RPMI7951 (cell line): ENCODE measurements at regions not wholly inside any gene's neighbourhood (a gene's known extent, or its start where the extent isn't known, plus 50 kb on each side); places are given as distances from the start of the nearest gene placed in this dataset.
A peak's percentile ranks its signal among the peaks of the same experiment; 100 is the strongest.
"Not testable (repeated sequence)": the region's sequence is repeated elsewhere in the genome, so short reads cannot be mapped to it uniquely, and the experiment has no call there.

Source experiments
- DNase-seq: peaks from one replicate; pipeline ENCODE4 v3.0.0-alpha.2; 2012; ENCODE audit warnings: low read depth

DNA sequence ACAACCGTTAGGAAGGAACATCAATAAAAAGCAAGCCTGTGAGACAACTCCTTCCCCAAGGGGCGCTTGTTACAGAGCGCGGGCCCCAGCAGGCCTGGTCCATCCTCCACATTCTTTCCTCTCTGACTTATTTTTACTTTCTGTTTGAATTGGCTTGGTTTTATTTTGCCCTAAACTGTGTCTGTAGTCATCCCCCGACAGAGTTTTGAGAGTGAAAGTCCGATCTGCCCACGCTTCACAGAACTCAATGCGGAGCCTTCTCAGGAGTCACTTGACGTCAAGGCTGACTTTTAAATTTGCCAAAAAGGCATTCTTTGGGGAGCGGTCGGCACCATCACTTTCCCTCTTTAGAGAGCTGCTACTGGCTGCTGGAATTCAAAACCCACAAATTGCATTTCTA is 150.1 kb upstream of the KLF6 start:
- peak; percentile 89 for DNase-seq

DNA sequence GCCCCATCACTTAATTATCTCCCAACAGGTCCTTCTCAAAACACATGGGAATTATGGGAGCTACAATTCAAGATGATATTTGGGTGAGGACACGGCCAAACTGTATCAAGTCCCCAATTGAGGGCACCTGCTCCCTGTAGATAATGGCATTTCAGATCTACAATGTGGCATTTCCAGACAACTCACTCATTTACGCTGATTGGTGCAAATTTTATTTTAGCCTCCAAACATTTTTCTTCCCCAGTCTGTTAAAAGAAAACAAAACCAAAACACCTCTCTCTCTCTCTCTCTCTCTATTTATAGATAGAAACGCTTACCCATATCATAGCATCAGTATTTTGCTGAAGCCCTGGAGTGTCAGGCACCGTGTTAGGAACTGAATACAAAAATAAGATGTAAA is 148.7 kb upstream of the KLF6 start:
- DNase-seq: no peak

DNA sequence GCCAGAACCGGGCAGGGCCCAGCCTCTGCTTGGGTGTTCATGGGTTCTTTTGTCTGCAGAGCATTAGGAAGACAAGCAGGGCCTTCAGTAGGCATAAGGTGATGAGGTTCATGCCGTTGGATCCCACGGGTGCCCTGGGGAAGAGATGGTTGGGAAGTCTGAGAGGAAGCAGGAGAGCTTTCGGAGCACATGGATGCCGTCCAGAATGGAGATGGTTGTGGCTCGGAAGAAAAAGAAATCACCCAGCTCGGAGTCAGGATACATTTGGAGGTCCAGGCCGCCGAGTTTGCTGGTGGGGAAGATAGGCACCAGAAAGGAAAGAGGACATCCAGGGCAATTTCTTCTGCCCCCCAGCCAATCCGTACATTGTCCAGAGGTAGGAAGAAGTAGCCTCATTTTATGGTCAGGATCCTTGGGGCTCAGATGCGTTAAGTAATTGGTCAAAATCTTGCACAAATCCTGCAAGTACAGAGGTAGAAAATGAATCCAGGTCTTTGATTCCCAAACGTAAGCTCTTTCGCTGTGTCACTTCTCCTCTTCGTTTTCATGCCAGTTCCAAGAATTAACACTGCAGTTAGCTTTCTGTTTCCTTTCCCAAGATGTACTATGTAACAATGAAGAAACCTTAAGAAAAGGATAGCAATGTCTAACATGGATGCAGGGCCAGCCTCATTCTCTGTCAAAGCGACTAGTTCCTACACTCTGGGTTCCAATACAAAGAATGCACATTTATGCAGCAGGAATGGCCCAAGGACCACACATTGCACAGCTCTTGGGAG is 147.8 kb upstream of the KLF6 start:
- DNase-seq: no peak

DNA sequence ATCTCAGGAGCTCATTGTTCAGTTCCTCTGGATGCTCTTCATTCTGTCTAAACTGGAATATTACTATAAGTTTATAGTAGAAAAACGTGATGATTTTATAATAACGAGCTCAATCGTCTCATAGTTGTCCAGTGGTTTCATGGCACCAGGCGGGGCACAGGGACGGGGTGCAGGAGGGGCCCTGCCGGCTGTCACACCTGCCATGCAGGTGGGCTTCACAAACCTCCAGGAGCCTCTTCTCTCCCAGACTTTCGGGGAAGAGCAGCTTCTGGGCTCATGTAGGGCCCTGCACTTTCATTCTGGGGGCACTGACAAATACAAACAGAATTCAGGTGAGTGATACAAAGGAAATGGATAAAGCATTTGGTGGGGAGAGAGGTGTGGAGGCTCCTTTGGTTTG is 146.9 kb upstream of the KLF6 start:
- no peak for DNase-seq

DNA sequence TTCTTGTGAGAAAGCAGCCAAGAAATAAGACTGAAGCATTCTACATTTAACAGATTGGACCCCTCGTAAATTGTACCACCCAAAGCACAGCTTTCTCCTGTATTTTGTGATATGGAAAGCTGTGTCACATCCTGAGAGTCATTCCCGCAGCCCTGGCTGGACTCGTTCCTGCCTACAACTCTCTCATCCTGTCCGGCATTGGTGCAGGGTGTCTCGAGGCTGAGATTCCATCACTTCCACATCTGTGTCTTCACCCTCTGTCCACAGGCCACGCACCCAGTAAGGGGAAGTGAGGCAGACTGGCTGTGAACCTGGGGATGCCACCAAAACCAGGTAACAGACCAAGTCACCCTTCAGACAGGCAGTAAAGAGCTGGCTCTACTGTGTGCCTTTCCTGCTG is 146.2 kb upstream of the KLF6 start:
- no peak for DNase-seq

DNA sequence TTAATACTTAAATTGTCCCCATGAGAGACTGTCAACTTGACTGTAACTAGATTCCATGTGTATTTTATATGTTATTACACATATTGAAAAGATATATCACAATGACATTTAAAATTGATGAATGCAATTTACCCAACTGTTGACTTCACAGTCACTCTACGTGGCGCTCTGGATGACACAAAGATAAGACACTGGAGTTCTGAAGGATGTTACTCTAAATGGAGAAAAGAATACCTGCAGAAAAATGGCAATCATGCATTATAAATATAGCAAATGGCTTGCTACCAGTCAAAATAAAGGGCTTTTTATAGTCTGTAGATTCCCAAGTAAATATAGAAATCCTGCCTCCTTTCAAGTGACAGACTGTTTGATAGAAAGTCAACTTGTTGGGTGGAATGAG is 143.6 kb upstream of the KLF6 start:
- DNase-seq: no peak

DNA sequence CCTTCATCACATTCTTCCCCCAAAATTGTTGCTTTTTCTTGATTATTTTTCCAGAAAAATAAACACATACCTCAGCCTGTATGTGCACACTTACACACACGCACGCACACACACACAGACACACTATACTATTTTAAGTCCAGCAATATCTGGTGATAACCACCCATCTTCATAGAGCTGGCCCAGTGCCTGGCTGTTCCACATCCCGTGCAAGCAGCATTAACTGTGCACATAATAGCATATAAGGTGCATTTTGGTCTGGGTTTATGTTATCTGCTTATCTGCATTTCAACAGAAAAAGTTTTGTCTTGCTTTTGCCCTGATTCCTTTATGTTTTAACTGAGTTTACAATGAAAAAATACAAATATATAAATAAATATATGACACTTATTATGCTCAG is 143.1 kb upstream of the KLF6 start:
- no peak for DNase-seq

DNA sequence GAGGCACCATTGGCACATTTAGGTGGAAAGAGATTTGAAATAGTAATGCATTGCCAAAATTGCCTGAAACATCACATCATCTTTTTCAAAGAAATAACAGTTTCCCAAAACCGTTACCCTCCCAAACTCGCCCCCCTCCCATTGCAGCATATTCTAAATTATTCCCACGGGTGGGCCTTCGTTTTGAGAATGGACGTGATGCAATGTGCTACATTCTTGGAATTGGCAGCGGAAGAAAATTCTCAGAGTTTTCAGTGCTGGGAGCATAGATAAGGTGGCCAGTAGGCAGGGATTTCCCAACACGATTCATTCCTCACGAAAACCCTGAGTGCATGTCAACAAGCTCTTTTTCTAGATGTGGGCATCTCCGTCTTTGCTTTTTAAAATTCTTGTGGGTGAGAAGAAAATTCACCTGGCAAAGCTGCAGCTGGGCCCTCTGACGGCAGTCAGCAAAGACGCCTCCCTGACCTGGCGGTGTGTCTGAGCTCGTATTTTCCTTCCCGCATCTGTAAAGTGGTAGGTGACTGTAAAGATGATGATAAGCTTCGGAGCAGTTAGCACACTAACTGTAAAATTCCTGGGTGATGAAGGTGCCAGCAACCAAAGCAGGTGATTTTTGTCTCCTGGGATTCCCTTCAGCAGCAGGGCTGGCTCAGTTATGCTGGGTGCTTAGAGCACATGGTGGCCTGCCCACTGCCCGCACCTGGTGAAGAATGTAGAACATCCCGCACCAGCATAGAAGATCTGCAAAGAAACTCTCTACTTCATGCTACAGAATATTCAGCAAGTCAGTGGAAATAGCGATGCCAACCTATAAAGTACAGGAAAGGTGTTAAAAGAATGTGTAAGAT is 141.9 kb upstream of the KLF6 start:
- no peak for DNase-seq

DNA sequence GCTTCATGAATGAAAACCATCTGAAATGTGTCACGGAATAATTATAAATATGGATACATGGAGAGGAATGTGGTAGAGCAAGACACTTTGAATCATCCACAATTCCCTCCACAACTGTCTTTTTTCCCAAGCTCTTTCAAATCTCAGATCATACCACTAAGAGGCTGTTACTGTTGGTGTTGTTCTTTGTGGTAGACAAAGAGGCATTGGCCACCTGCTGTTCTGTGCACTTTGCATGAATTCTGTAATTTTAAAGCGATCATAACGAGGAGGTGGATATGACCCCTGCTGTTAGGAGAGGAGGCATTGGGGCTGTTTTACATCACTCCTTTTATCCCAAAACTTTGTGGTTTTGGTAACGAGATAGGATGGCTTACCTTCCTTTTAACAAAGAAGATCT is 141.2 kb upstream of the KLF6 start:
- no peak for DNase-seq

DNA sequence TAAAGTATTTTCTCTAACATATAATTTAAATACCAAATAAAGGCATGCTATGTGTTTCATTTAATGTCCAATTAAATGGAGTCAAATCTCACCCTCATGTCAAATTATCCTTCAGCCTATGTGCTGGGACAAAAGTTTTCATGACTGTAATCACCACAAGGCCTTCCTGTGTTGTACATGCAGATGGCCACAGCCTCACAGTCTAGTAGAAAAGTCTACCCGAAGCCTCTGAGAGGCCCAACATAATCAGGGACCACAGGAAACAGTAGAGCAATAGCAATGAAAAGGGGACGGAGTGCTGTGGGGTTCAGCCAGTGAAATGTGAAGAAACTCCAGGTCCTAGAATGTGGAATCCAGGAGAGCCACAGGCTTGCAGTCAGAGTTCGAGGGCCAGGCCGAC is 140.2 kb upstream of the KLF6 start:
- no peak for DNase-seq

DNA sequence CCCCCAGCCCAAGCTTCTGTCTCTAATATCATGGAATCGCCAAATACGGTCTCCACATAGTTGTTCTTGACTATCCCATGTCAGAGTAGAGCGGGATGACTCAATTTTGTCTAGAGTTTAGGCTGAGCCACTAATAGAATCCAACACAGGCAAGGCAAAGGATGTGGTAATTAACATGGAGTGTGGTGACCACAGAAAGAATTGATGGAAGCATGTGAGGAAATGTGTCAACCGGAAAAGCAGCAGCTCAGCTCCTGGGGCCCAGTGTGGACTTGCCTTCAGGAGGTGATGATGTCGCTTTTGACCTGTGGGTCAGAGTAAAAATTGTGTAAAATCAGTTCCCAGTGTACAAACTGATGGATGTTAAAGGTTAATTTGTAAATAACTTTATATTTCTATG is 139.3 kb upstream of the KLF6 start:
- peak; percentile 98 for DNase-seq

DNA sequence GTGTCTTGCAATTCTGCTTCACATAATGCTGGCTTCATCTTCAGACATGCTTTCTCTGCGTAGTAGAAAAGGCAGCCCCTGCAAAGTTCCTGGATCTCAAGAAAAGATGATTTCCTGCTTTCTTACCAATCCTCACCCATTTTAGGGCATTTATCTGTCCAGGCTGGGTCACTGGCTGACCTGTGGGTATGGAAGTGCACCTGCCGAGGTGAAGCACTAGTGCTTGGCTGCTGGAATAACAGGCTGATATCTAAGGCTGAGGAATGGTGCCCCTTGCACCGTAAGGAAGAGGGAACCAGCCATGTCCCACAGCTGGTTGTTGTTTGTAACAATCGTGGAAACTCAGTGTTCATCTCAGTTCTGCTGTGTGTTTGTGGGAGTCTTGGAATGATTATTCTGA is 138.0 kb upstream of the KLF6 start:
- no peak for DNase-seq

DNA sequence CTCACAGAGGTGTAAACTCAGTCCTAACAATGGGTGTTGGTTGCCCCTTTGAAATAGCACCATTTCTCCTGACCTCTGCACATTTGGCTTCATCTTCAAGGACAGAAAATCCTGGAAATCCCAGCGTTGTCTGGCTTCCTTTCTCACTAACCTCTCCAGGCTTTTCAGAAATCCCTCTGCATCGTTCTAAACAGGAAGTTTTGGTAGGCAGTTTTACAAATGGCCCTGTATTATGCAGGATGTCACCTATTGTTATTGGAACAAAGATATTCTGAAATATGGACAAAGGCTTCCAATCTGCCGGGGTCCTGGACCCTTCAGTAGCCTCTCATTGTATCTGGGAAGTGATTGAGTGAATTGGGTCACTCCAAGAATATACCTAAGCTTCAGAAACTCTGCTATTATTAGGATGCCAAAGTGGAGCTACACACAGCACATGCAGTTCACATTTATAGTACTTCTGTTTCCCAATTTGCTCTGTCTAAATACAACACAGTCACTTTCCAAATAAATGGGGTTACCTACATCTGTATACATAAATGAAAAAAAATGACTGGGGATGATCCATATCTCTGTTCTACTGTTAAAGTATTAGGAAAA is 134.8 kb upstream of the KLF6 start:
- no peak for DNase-seq

DNA sequence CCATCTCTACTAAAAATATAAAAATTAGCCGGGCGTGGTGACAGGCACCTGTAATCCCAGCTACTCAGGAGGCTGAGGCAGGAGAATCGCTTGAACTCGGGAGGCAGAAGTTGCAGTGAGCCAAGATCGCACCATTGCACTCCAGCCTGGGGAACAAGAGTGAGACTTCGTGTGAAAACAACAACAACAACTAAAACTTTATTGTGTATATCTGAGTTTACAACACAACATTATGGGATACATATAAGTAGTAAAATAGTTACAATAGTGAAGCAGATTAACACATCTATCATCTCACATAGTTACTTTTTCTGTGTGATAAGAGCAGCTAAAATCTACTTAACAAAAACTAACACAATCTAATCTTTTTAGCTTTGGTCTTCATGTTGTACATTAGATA is 132.4 kb upstream of the KLF6 start:
- not testable (repeated sequence) for DNase-seq

DNA sequence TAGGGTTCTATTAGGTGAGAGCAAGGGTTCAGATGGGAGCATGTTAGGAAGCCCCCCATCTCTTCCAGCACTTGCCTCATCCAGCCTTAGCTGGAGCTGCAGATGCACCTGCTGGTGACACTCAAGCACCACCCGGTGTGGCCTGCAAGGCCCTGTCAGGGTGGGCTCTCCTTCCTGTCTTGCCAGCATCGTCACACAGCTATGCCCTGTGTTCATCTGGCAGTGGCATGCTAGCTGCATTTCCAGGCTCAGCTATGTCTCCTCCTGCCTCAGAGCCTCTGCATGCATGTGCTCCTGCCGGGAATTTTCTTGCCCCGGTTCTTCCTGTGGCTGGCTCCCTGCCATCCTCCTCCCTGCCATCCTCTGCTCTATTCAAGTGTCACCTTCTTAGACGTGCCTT is 129.7 kb upstream of the KLF6 start:
- no peak for DNase-seq

DNA sequence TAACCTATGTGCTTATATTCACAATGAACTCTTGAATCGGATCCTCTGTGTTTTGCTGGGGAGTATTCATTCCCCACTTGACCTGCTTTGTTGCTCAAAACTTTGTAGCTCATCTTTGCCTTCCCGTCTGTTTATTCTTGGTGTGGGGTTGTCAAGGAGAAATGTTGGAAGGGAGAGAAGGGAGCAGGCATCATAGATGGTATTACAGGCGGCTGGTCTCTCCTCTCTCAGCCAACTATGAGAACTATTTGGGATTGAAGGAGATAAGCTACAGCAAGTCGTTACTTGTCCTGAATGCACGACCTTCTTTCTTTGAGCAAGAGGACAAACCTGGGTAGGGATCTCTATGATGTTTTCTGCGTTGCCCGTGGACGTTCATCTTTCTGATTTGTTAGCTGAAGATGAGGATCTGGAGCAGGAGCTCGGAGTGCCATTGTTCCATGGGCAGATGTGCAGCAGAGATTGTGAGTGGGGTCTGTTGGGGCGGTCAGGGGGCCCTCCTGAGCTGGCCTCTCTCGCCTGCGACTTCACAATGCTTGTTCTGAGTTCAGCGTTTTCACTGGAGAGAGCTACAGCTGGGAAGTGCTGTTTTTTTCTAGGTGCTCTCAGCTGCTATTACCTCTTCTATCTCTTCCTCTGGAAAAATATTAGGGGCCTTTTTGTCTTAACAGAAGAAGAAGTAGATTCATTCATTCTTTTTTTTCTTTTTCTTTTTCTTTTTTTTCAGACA is 126.9 kb upstream of the KLF6 start:
- DNase-seq: peak; percentile 62

DNA sequence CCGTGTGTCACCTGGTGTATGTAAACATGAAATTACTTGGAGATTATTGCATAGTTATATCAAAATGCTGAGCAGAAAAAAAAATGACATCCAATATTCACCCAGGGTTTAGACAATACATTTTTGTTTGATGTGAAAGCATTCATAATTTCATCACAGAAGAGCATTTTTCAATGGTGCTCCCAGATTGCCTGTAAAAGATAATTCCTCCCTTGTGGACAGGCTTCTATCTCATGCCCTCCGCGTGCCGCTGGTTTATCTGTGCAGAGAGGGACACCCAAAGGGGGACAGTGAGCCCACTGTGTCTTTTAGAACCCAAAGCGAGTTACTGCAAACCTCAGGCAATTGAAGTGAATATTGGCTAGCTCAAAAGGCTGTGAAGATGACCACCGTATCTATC is 126.2 kb upstream of the KLF6 start:
- DNase-seq: no peak

DNA sequence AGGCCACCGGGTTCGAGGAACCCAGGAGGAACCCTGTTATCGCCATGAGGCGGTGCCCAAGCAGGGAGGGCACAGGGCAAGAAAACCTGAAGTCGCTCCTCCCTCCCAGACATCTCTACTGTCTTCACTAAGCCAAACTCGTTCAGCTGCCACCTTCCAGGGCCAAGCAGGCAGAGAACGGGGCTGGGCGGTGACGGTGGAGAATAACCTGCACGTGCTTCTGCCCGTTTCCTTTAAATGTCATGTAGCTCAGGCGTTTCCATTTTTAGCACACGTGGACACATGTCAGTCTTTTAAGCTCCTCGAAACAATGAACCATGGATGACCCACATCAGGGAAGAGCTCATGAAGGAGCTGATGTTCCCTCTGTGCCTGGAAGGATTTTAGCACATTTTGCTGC is 124.3 kb upstream of the KLF6 start:
- no peak for DNase-seq

DNA sequence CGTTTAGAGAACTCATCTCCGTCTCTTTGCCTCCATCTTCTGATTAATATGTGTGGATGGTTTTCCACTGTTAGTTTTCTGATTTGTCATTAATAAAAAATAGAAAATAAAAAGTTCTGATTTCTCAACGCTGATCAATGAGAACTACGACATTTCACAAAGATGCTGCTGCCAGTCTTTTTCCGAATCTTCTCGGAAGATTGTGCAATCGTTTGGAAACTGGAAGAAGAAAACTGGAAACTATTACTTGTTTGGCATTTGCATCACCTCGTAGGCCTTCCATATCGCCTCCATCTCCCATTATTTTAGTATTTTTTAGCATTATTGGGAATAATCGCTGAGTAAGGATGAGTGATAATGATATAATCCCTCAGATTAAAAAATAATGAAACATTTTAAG is 123.2 kb upstream of the KLF6 start:
- no peak for DNase-seq

DNA sequence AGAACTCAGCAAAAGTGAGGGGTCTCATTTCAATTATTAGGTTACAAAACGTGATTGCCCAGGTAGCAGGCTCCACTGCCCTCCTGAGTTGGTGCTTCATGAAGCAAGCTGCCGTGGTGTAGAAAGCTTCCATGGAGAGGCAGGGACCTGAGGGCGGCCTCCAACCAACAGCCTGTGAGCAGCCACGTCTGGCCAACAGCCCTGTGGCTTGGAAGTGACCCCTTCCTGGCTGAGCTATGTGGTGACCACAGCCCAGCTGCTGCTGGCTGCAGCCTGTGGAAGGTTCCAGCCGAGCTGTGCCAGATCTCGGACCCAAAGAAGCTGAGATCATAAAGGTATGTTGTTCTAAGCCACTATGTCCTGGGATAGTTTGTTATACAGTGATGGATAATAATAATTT is 122.5 kb upstream of the KLF6 start:
- DNase-seq: peak; percentile 81

DNA sequence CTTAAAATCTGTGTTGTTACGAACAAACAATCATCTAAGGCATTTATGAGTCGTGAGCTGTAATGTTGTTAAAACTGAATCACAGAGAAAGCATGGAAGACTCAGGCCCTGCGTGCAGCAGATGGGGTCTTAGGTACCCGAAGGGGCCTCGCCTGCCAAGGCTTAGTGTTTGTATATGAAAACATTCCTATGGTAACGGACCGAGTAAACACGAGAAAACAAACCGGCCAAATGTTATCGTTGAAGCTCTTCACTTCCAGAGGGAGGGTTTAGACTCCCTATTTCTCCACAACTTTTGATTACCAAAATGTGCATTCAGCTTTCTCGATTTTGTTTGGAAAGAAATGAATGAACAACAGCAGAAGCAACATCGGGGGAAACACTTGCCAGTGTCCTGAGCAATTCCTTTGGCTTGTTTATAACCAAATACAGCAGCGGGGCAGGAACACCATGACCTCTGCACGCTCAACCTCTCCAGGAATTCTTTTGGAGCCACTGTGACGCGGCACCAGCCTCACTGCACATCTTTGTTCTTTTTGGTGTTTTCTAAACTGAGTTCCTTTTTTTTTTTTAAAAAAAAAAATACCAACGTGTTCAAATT is 121.6 kb upstream of the KLF6 start:
- DNase-seq: no peak

DNA sequence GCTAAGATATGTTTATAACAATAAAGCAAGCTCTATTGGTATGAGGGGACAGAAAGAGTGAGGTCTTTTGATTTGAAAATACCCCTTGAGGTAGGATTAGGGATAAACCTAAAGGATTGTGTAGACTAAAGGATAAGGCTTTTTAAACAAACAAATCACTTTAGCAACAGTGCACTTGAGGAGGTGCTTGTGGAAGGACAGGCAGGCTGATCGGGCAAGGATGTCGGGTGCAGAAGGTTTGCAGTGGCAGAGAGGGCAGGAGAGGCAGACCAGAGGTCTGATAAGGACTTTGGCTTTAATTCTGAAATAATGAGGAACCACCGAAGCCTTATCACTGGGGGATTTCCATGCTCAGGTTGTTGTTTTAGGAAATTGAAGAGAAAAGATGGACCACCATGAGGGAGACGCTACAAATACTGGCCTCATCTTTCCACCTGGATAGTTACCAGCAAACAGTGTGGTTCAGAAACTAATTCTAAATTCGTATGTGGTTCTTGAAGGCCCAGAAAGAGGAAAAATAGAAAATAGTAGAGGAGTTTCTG is 119.5 kb upstream of the KLF6 start:
- DNase-seq: no peak
